ENCODE measurements at regions not wholly inside any gene's neighbourhood (a gene's known extent, or its start where the extent isn't known, plus 50 kb on each side); places are given as distances from the start of the nearest gene placed in this dataset.

DNA sequence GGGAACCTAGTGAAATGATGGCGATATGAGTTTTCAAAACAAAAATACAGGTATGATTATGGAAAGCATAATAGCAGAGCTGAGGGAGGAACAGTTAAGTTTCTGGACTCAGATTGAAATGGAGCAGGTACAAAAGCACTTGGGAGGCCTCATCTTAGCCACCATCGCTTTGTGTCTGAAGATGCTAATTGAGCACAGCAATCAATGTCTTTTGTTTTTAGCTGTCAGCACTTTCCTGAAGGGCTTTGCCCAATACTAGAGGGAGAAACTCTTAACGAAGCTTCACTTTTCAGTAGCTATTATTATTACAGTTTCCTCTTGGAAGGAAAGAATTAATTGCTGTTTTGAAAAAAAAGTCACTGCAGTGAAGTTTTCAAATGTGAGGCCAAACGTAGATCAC, 348.7 kb downstream of the RWDD3 start:
- TF ChIP-seq, protein P1, sequence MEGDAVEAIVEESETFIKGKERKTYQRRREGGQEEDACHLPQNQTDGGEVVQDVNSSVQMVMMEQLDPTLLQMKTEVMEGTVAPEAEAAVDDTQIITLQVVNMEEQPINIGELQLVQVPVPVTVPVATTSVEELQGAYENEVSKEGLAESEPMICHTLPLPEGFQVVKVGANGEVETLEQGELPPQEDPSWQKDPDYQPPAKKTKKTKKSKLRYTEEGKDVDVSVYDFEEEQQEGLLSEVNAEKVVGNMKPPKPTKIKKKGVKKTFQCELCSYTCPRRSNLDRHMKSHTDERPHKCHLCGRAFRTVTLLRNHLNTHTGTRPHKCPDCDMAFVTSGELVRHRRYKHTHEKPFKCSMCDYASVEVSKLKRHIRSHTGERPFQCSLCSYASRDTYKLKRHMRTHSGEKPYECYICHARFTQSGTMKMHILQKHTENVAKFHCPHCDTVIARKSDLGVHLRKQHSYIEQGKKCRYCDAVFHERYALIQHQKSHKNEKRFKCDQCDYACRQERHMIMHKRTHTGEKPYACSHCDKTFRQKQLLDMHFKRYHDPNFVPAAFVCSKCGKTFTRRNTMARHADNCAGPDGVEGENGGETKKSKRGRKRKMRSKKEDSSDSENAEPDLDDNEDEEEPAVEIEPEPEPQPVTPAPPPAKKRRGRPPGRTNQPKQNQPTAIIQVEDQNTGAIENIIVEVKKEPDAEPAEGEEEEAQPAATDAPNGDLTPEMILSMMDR (IDR thresholded peaks at IDR 0.05 in 4 of 5, conservative IDR thresholded peaks at IDR 0.05 in 1 of 5): no peak
- no peak for TF ChIP-seq POLR2A (IDR thresholded peaks at IDR 0.05)

All from gastrocnemius medialis (tissue), 4 donors.